GM12891 (cell line): ENCODE measurements at regions not wholly inside any gene's neighbourhood (a gene's known extent, or its start where the extent isn't known, plus 50 kb on each side); places are given as distances from the start of the nearest gene placed in this dataset.

Experiments
- POLR2AphosphoS5 ChIP-seq: IDR thresholded peaks from 2 replicates; pipeline ENCODE4 v1.6.1; 2011; ENCODE audit warnings: low read depth, low read length, control low read depth
- POU2F2 ChIP-seq: IDR thresholded peaks from 2 replicates; pipeline ENCODE4 v1.6.1; 2011; ENCODE audit warnings: low read depth, mild to moderate bottlenecking, control low read depth, low read length, moderate library complexity
- TAF1 ChIP-seq: IDR thresholded peaks from 2 replicates; pipeline ENCODE4 v1.6.1; 2011; ENCODE audit warnings: low read depth, low read length, control low read depth

DNA sequence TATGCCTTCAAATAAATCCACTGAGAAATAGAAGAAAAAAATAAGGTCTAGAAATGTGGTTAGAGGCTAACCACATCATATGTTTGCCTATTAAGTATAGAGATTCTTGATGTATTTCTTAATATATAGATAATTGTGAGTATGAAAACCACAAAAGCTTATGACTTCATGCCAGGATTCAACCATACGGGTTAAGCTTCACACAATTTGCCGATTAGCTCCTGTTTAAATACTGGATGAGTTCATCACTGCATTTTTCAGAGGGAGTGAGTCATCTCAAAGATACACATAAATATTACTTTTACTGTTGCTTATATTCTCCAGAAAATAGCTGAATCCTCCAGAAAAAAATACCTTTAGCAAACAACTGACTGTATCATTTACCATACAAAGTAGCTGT, 79.6 kb downstream of the RPL10L start:
- TF ChIP-seq TAF1 (no peak), POU2F2 (no peak), POLR2AphosphoS5 (no peak)
